GM18517 (cell line): ENCODE measurements at regions not wholly inside any gene's neighbourhood (a gene's known extent, or its start where the extent isn't known, plus 50 kb on each side); places are given as distances from the start of the nearest gene placed in this dataset.

Experiments
- ATAC-seq: cut with Tn5 transposase; IDR thresholded peaks from one replicate; pipeline ENCODE4 v1.9.1; 2021; ENCODE audit warnings: mild to moderate bottlenecking, moderate library complexity; ENCODE audit not compliant: unreplicated experiment

DNA sequence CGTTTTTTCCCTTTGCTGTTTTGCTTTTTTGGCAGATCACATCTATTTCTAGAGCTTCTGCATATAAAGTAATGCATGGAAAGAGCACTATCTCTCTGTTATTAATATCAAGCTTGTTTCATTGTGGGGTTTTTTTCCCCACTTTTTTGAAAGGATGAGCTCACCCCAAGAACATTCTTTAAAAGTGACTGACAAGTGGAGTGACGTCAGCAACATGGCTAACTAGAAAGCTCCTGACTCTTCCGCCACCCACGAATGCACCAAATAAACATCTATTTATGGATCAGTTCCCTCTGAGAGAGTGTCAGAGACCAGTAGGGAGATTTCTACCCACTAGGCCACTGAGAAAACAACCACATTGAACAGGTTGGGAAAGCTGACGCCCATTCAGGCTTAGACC, 445.4 kb downstream of the GALC start:
- no peak for ATAC-seq

DNA sequence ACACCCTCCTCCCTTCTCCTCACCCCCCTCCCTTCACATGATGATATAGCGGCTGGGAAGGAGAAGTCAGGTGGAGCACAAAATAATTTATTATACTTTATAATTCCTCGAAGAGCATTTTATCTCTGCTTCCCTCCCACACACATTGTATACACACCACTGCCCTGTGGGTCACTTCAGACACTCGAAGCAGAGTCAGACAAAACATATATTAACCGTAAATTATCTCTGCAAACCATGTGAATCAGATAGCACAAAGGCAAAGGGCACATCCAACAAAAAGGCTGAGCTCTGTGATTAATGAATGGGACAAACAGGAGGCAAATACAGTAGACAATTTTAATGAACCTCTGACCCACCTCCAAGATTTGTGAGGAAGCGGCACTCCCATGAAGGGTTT, 450.7 kb downstream of the GALC start:
- no peak for ATAC-seq

DNA sequence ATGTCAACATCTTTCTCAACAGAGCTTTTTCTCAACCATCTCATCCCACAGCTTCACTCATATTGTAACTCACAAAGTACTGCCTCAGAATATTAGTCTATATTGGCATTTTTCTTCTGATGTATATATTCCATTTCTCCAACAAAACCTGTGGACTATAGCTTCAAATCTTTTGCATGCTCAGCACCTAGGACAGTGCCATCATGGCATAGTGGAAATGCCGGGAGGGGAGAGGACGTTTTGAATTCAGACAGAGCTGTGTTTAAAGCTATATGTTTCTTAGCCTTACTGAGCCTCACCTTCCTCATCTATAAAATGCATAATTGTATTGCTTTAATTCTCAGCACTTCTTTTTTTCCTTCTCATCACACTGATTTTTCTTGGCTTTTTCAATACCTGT, 452.6 kb downstream of the GALC start:
- ATAC-seq, result no peak

DNA sequence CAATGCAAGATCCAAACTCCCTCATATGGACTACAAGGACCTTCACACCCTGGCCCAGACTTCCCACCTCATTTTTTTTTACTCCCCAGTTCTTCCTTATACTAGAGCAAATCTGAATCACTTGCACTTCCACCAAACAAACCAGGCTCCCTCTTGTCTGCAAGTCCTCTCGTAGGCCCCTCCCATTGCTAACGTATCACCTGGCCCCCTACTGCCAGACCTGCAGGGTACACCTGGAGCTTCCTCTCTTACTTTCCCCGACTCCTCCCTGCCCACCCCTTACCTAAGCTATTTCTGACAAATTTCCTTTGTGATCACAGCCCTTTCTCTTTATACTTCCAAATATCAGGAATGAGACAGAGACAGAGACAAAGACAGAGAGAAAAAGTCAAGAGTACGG, 463.9 kb downstream of the GALC start:
- no peak for ATAC-seq

DNA sequence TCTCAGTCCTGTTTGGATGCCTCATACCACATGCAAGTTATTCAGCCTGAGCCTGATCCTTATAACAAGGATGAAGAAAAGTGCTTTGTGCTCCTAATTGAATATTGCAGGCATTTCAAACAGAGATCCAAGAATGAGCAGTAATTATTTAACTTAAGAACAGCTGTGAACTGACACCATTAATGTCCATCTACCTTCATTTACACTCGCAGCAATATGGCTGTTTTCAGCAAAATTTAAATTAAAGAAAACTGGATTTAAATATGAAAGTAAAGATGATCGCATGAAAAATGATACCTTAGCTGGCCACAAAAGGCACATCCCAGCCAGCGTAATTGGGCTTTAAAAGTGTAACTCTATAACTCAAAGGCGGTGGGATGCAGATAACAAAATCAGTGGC, 466.3 kb downstream of the GALC start:
- no peak for ATAC-seq

DNA sequence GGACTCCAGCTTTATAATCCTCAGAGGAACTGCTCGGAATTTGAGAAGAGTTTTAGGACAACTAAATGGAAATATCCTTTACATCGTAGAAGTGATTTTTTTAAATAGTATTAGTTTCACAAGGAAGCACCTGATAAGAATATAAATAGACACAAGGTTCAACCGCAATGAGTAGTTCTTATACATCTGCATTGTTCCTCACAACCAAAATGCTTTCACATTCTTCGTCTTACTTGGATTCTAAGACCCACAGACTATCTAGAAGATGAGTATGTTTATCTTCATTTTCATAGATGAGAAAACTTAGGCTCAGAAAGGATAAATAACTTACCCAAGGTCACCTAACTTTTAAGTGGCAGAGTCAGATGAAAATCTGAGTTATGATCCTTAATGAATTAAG, 469.0 kb downstream of the GALC start:
- no peak for ATAC-seq

DNA sequence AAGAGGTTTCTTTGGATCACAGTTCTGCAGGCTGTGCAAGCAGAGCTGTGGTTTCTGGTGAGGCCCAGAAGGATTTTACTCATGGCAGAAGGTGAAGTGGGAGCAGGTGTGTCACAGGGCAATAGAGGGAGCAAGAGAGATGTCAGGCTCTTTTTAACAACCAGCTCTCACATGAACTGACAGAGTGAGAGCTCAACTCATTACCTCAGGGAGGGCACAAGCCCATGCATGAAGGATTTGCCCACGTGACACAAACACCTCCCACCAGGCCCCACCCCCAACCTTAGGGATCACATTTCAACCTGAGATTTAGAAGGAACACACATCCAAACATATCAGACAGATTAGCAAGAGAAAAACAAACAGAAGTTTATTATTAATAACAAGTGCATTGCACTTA, 470.4 kb downstream of the GALC start:
- no peak for ATAC-seq

DNA sequence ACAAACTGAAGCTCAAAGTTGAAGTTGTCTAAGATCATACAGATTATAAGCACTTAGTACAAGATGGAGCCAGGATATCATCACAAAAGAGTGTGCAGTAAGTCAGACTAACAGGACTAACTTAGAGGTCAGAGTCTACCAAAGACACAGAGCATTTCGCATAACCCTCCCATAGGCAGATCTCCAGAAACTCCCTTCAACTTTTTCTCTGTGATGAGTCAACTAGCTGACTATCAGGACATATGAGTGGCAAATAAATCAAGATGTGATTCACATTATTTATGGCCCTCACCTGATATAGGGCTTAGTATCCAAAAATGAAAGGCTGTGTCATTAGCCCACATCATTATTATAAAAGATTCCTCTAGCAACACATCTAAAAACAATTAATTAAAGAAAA, 484.6 kb downstream of the GALC start:
- no peak for ATAC-seq

DNA sequence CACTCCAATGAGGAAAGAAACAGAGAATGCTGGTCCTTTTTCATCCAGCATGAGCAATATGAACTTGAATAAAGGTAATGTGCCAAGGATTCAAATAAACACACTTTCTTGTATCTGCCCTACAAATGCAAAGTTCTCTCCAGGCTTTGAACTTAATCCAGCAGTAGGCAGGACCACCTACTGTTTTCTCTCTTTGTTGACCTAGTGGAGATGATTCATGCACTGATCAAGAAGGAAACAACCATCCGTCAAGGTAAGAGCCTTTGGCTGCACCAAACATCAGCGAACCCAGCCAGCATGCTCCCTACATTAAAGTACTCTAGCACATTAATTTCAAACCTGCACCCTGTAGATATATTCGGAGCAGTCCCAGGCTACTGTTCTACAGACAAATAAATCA, 489.3 kb downstream of the GALC start:
- no peak for ATAC-seq

DNA sequence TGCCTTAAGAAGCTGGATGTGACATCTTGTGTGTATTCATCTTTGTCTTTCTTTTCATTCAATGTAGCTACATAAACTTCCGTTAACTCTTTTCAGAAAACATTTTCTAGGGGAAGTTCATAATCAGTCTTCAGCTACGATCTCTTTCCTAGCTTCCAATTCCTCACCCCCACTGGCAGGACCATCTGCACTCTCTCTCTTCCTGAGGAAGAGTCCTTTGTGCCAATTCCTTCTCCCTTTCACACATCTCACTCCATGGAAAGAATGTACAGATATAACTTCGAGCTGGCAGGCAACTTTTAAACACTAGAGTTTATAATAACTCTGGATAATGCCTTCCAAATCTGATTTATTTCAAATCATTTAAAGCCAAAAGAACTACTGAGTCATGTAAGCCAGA, 495.7 kb downstream of the GALC start:
- ATAC-seq, result no peak

DNA sequence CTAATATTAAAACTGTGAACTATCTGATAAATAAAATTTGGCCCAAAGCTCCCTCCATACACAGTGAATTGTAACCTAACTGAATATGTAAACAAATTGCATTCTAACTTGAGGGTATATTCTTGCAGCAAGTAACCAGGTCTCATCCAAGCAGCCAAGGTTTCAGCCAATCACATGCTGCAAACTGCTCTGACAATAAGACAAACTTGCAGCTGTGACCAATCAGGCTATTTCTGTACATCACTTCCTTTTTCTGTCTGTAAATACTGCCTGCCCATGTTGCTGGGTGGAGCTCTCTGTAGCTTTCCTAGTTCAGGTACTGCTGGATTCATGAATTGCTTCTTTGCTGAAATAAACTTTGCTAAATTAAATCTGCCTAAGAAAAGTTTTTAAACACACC, 499.0 kb downstream of the GALC start:
- ATAC-seq, result no peak

DNA sequence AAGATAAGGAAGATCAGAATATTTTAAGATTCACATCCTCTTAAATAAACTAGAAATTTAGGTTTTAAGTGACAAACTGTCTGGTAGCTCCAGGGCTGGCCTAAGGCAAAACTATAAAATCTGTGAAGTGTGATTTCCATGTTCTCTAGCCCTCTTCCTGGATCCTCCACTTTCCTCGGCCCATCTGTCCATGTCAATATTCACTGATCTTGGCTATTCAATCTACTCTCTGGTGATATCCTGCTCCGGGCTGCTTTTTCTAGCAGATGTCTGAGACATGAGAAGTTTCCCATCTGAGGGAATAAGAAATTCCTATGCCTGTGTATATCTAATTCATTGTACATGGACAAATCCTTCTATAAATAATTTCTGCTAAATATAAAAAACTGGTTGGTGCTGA, 500.4 kb downstream of the GALC start:
- ATAC-seq, result no peak

DNA sequence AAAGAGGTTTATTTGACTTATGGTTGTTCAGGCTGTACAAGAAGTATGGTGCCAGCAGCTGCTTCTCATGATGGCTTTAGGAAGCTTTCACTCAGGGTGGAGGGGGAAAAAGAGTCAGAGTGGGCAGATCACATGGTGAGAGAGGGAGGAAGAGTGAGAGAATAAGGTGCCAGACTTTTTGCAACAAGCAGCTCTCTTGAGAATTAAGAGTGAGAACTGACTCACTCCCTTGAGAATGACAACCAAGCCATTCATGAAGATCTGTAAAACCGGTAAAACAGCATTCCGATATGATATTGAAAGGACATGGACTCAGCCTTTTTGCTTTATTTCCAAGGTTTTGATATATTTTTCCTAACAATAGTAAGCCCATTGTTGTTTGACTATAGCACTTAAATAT, 501.2 kb downstream of the GALC start:
- ATAC-seq, result no peak

DNA sequence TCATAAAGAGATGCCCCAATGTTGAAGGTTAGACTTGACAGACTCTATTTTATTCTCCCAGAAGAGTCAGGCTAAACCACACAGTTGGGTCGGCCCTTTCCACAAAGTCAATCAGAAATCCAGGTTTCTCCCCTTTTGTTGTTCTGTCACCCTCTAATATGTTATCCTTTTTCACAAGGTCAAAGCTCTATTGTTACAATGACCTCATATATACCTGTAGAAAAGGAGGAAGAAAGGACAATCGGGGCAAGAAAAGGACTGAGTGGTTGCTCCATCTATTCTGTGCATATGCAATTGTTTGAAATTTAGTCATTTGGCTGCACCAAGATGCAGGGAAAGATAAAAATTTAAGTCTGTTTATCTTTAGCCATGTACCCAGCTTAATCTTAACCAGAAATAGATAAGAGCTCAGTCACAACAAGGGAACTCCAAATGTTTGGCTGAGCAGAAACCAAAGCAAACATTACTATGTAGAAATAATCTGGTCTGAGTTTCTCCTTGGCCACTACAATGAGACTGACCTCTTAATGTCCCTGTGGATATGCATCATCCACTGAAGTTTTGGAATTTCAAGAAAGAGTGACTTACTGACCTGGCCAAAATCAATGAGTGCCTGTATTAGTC, 503.7 kb downstream of the GALC start:
- no peak for ATAC-seq

DNA sequence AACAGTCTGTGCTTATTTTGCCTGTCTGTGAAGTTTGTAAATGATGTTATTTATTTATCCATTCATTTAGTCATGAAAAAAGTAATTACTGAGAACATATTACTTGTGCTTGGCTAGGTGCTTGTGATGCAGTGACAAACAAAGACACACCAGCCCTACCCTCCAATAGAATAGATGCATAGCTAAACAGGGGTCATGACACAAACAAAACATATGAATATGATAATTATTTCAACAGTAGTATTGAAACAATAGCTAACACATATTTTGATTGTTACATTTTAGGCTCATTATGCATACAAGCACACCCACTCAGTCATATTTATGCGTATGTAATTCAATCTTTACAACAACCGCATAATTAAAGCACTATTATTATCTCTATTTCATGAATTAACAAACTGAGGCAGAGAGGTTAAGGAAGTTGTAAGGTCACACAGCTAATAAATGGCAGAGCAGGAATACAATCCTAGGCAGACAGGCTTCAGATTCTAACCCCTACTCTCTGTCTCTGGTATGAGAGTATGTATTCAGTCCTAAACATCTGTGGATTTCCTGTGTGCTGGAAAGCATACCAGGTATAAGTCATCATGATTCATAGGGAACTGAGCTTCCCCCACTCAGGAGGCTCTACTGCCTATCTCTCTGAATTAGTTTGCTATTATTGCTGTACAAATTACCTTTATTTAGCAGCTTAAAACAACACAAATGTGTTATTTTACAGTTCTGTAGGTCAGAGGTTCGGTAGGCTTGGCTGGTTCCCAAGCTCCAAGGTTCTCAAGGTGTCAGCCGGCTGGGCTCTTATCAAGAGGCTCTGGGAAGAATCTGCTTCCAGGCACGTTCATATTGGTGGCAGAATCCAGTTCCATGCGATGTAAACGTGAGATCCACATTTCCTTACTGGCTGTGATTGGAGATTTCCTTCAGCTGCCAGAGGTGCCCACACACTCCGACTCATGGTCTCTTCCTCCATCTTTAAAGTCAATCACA, 509.4 kb downstream of the GALC start:
- no peak for ATAC-seq

DNA sequence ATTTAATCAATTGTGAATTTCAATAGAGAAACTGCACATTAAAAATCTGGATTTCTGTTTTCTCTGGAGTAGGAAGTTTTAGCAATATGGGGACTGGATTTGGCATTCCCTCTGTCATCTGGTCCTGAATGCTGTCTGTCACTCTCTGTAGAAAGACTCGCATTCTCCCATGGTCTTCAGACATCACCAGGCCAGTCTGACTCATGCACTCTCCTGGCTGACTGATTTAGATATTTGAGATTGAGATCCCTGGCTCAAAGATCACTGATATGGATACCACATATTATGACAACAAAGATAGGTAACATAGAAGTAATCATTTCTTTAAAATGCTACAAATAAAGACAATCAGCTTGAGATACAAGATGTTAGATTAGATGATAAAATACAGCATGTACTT, 524.5 kb downstream of the GALC start:
- ATAC-seq, result no peak

DNA sequence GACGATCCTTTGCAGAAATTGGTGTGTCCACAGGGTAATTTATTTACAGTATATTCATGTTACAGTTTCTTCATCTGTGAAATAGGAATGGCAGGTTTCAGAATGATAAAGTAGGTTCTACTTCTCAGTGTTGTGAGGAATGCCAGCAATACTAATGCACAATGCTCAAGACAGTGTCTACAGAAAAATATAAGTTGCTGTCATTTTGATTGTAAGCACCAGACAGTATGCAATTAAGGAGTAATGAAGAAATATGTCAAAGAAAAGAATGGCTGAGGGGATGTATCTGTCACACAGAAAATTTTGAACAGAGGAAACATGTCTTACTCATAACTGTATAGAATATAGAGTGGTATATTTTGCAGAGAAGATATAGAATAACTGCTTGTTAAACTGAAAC, 525.4 kb downstream of the GALC start:
- ATAC-seq, result no peak

DNA sequence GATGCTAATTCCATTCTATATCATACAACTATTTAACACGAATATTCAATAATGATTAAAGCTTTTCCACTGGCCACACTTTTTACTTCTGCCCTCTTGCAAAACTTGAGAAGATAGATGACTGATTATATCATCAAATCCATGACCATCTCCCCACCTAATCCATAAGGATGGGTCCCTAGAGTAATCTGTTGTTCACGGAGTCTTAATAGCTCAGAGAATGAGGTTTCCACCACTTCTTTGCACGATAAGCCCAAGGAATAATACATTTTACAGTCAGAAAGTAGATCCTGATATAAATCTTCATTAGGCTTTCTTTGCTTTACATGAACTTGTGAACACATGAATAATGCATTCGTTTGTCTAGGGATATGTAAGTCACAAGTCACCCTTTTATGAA, 527.2 kb downstream of the GALC start:
- no peak for ATAC-seq

DNA sequence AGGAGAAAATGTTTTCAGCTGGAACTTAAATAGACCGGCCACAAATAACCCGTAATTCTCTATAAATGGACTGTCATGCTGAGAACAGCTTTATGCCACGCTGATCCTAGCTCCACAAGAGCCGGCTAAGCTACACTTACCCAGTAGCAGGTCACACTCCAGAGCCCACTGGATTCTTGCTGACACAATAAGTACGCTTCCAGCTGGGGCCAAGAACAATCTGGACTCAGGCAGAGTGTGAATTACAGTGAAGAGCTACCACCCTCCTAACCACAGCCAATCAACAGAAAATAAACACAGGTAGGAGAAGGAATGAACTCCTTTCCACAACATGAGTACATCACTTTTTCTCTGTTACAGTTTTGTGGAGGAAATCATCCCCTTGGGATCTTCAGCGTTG, 531.3 kb downstream of the GALC start:
- ATAC-seq, result no peak

DNA sequence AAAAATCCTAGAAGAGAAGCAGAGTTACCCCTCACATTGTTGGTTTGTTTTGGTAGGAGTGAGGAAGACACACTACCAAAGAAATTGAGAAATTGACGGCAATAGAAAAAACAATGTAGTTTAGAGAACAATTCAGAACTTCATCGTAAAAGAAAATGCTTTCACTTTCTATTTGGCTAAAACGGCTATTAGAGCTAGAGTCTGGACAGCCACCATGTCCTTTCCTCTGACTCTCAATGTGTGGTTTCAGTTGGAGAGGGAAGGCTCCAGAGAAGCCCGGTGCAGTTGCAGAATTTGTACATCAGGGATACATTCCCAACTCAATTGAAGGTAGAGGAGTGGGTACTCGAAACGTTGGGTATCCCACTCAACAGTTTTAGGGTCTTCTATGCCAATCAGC, 535.3 kb downstream of the GALC start:
- no peak for ATAC-seq

DNA sequence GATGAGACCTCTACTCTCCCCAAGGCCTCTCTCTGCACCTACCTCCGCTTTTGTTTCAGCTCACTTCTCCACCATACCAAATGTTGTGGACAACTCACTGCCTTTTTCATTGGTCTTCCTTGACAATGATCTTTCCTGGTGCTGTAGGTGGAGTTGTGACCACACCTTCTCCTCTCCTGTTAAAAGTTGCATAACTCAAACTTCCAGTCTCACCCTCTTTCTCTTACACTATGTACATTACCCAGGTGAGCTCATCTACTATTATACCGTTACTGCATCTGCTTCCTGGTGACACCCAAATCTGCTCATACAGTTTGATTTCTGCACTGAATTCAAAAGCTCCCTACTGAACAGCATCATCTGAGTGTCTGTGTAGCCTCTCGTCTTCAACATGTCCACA, 542.8 kb downstream of the GALC start:
- ATAC-seq, result no peak

DNA sequence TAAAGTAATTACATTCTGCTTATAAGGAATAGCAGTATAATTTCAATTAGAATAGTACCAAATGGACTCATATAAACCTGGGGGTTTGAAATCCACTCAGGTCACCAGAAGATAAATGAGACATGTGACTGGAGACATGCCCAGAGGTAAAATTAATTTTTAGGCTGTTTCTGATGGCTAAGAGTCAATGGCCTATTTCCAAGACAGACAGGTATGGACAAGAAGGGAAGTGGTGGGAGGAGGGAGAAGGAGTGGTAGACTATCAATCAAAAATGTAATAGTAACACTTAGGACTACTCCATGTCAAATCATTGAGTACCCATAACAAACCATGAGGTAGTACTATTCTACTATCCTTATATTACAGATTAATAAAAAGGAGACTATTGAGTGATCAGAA, 544.0 kb downstream of the GALC start:
- ATAC-seq, result no peak

DNA sequence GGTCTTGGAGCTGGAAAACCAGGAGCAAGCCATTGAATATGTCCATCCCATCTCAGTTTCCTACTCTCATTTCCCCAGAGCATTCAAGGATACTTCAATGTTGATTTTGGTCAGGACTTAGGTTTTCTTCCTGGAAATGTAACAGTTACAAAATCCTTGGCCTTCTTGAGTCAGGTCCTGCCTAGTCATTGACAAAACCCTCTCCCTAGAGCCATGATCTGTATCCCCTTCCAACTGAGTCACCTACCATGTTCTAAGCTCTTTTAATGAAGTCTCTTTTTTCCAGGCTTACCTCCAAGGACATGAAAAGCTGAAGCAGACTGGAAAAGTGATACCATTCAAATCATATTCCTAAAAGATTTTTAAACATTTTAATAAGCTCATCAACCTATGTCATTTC, 549.2 kb downstream of the GALC start:
- no peak for ATAC-seq
